ENCODE measurements at regions not wholly inside any gene's neighbourhood (a gene's known extent, or its start where the extent isn't known, plus 50 kb on each side); places are given as distances from the start of the nearest gene placed in this dataset.
"Not testable (repeated sequence)": the region's sequence is repeated elsewhere in the genome, so short reads cannot be mapped to it uniquely, and the experiment has no call there.

DNA sequence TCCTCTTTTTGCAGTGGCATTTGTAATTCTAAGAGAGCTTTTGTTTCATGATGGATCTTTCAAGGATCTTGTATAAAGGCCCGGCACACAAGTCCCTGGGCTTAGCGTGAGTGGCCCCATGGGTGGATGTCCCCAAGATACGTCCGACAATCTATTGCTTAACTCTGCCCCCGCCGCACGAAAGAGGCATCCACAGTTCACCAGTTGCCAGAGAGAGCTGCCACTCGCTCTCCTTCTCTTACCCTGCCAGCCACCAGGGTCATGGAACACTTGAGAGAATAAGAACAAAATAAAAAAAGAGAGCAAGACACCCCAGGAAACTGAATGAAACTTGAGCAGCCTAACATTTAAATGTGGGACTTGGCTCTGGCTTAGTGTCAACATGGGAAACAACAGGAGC is 92.3 kb downstream of the CTAGE1 start:
- no peak for DNase-seq

DNA sequence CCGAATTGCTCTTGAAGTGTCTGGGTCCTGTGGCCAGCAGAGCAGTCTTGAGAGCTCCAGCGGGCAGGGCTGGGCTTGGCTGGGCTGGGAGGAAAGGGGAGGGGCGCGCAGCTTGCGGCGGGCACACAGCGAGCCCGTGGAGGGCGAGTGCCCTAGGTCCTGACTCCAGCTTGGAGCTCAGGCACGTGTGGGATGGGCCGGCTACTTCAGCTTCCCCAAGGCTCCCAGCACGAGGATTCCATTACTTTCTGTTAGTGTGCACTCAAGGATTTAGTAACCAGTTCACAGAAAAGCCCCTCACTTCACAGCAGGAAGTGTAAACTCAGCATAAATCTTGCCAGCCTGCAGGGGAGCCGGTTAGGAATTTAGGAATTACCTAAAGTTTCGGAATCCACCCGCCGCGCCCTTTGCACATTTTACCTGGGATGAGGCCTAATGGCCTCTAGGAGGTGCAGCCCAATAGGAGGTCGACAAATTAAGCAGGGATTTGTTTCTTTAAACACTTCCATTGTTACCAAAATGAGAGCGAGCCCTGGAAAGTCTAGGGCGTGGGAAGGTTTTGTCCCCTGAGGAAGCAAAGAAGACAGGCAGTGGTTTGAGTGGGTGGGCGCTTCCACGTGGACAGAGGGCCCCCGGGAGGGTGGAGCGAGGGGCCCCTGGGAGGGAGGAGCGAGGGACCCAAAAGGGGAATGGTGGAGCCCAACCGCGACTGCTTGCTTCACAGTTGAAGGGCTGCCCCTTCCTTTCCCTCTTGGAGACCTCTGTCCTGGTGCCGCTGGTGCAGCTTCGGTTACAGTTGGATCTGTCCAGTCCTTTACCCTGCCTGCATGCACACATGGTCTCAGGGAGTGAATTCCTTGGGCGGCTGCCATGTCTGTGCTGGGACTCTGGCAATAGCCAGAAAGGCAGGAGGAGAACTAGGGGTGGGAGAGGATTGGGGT is 93.3 kb downstream of the CTAGE1 start:
- DNase-seq: no peak

DNA sequence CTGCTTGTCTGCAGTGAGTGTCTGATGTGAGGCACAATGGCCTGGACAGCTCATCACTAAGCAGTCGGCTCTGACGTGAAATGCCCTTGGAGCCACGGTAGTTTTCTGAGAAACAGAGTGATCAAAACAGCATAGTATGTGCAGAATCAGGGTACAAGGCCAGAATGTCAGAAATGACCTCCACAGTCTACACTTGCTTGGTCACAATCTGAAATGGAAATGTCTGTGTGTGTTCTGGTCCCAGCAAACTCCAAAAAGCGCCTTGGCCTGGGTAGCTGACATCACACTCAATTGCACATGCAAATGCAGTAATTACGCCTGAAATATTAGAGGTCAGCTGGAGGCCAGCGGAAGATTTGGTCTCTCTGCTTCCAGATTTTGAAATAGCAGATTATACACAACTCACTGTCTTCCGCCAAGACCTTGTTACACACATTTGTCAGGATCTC is 95.4 kb downstream of the CTAGE1 start:
- DNase-seq: no peak

DNA sequence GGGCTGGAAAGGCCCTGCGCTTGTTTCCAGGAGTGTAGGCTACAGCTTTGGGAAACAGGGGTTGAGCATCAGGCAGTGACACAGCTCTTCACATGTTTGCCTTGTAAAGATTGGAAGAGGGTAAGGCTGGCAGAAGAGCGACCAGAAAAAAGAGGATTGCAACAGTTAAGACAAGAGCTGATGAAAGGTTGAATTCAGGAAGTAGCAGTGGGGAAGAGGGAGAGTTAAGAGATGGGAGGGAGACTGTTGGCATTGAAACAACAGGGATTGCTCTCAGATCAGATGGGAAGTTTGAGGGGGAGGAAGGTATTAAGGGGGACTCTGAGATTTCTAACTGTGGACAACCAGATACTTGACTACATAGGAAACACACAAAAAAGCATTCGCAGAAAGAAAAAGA is 96.9 kb downstream of the CTAGE1 start:
- DNase-seq: no peak

DNA sequence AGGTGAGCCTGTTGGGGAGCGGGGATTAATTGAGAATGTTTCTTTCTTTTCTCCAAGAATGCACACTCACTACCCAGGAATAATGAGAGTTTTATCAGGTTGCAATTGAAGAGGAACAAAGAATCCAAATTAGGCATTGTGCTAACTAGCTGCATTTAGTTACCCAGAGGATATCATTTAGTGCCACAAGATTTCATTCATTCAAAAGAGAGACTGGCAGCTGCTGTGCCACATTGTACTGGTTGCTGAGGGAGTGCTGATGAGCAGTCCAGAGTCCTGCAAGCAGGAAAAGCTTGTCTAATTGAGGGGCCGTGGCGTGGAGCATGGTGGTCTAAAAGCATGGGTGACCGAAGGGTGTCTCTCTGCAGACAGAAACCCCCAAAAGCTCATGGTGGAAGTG is 97.6 kb downstream of the CTAGE1 start:
- no peak for DNase-seq

DNA sequence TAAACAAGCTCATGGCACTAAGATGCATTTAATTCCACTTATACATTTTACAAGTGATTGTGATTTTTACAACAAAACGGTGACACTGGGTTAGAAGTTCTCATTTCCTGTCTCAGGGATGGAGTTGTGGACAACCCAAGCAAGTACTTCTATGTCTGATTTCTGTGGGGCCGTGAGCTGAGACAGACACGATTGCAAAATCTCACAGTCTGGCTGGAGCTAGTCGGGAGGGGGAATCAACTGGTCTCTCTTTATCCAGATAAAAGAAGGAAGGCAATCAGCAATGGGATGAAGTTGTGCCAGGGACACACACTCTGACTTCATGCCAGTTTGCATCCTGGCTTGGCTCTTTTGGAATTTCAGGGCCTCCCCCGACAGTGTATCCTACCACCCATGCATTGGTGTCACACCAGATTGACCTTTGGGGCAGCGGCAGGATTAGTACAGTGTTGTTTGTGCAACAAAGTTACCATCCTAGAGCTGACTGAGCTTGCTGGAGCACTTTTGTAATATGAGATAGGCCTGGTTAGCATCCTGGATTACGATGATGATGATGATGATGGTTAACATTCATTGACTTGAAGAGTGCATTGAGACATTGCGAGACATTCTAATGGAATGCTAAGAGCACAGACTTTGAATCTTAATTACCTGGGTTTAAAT is 98.8 kb downstream of the CTAGE1 start:
- no peak for DNase-seq

DNA sequence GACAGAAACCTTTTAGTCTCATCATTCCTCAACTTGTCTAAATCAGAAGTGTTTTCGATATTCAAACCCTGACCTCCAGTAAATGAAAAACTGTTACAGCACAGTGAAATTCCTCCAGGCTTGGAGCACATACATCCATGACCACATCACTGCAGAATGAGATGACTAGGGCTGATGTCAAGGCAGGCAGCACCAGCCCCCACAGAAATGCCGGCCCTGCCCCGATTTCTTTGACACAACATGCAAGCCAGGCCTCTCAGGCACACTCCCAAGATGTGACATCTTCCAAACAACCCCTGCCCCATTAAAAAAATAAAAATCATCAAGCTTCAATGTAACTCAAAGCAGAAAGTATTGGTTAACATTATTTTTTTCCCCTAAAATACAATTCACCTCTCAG is 103.3 kb downstream of the CTAGE1 start:
- no peak for DNase-seq

DNA sequence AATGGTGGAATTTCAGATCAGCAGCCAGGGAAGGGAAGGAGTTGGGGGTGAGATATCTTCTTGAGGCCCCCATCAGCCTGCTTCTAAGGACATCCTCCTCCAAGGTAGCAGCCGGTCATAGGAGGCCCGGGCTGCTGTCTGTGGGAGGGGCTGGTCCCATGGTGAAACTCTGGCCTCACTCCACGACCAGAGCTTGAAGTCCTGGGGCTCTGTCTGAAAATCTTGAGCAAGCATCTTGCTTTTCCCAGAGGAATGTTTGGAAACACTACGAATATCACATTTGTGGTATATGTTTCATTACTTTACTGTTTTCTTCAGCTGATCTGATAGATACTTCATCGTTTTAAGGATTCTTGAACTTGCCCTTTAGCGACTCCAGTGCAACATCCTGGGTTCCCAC is 103.7 kb downstream of the CTAGE1 start:
- DNase-seq: no peak

DNA sequence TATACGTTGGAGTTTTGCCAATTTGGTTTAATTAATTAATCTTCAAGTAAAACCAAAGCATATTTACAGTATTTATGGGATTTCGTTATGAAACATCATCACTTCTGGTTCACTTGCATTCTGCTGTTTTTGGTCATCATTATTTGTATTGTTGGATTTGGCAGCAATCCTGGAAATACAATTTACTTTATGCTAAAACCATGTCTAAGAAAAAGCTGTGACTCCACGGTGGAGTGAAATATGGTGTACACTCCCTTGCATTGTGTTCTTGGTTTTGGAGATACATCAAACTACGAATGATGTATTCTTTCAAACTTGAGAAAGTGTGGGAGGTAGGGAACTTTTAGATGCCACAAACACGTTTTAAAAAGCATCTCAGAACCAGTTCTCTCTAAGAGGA is 106.4 kb downstream of the CTAGE1 start:
- no peak for DNase-seq

DNA sequence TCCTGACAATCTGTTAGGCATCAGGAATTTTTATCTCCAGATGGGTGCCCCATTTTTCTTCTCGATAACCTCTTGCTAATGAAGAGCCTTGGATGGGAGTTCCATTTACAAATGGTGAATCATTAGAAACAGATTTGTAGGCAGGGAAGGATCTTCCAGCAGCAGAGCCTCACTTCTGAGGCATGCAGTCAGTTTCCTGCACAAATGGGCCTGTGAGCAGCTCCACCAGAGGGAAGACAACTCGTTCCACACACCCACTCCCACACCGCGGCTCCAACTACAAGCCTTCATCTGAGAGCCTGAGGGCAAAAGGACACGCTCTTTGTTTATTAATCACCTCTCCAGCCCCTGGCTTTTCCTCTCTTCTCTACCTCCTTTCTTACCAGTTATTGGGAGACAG is 108.5 kb downstream of the CTAGE1 start:
- no peak for DNase-seq

DNA sequence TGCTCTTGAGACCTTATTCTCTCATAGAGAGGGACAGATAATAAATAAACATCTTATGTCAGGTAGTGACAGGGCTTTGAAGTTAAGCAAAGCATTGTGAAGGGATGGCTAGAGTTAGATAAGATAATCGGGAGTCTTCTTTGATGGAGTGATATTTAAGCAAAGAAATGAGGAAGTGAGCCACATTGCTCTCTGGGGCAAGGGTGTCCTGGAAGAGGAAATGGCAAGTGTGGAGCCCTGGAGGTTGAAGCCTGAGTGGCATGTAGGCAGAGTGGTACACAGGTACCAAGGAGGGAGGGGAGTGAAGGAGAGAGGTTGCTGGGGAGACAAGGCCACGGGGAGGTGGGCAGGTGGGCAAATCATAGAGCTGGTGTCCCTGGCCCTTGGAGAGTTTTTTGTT is 110.2 kb downstream of the CTAGE1 start:
- no peak for DNase-seq

DNA sequence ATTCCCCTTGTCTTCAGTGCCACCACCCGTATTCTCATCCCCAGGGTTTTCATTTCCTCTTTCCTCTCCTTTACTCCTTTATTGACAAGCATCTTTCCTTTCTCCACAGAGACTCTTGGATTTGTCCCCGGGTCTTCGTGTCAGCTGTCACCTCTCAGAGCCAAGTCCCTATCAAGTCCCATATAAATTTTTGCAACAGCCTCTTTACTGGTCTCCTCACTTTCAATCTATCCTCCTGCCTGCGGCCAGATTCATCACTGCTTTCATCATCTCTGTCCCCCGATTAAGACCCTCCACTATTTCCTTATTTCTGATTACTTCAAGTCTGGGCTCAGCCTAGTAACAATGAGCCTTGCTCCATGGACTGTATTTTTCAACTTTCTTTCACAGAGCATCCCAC is 113.8 kb downstream of the CTAGE1 start:
- DNase-seq: no peak

DNA sequence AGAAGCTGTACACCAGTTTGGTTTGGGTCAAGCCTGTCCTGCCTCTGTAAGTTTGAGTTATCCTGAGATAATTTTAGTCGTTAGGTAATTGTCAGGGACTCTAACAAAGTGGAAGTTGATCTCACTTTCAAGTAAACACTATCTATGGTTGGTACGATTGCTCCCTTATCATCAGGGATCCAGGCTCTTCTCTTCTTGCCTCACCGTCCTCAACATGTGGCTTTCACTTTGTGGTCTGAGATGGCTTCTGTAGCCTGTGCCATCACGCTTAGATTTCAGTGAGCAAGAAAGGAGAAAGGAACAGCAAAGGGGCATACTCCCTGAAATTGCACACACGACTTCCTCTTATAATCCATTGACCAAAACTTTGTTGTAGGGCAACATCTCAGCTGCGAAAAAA is 115.6 kb downstream of the CTAGE1 start:
- no peak for DNase-seq

DNA sequence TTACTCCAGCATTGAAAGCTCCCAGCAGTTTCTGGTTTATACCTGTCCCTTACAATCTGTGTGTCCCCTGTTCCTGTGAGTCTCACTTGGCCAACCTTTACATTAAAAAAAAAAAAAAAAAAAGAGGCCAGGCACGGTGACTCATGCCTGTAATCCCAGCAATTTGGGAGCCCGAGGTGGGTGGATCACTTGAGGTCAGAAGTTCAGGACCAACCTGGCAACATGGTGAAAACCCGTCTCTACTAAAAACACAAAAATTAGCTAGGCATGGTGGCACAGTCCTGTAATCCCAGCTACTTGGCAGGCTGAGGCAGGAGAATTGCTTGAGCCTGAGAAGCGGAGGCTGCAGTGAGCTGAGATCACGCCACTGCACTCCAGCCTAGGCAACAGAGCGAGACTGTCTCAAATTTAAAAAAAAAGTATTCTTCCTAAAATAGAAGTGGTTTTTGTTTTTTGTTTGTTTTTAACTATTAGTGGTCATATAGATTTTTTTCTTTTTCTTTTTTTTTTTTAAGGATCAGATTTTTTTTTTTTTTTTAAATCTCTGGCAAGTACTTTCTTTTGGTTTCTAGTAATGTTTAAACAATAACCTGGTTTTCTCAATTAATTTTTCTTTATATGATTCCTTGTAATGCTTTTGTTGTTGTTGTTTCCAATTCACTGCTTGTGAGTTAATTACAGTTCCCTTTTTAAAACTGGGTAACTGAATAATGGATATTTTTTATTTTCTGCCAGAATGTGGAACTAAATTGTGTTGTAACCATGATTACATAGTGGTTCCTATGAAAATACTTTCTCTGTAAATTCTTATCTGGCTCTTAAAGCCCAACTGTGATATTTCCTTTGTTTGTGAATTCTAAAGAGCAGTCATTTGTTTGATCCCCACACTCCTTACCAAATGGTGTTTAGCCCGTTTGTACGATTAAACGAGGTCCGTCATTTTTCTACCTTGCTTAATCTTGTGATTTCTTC is 116.8 kb downstream of the CTAGE1 start:
- DNase-seq: no peak

DNA sequence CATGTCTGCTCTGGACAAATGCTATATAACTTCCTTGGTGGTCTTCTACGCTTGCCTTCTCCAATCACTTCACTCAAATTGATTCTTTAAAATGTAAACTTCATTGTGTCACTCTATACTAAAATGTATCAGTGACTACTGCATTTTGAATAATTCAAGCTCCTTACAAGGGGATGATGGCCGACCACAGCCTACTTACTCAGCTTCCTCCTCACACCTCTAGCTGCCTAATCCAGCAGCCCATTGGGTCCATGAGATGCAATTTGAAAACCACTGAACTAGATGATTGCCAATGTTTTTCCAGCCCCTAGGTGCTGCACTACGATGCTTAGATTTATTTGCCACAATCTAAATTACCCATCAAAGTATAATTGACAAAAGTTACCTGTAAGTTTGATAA is 120.7 kb downstream of the CTAGE1 start:
- no peak for DNase-seq

DNA sequence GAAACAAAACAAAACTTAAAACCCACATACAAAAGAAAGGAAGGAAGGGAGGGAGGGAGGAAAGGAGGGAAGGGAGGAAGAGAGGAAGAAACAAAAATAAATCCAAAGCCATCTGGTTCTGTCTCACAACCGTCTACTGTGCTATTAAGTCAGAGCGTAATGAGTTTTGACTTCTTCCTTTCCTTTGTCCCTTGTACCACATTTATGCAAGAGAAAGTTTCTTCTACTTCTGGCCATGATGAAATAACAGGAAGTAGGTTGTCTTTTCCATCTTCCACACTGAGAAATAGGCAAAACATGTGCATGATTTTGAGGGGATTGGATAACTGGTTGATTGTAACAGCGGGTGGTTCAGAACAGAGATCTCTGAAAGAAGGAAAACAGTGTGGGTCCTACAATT is 121.4 kb downstream of the CTAGE1 start:
- DNase-seq: no peak

DNA sequence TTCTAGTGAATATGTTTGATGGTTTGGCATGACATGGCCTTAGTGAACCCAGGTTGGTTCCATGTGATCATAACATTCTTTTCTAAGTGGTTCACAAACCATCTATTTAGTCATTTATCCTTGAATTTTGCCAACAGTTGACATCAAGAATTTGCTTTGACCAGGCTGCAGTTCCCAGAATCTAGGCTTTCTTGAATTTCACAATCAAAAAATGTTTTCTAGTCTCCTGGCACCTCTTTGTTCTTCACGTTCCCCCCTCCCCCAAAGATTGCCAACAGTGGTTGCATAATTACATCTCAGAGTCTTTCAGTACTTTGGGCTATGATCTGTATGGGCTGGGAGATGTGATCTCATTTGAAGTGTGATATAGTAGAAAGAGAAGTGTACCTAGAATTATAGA is 124.0 kb downstream of the GATA6 start:
- no peak for DNase-seq

DNA sequence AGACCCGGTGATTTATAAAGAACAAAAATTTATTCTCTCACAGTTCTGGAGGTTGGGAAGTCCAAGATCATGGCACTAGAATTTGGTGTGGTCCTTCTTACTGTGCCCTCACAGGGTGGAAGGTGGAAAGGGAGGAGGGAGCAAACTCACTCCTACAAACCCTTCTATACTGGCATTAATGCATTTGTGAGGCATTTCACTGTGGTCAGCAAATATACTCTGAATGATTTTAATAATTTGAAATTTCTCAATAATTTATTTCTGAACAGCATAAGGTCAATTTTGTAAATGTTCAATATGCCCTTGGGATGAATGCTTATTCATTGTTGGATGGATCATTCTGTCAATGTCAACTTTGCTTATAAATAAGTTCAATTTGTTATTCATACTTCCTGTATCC is 120.6 kb downstream of the GATA6 start:
- DNase-seq: no peak

DNA sequence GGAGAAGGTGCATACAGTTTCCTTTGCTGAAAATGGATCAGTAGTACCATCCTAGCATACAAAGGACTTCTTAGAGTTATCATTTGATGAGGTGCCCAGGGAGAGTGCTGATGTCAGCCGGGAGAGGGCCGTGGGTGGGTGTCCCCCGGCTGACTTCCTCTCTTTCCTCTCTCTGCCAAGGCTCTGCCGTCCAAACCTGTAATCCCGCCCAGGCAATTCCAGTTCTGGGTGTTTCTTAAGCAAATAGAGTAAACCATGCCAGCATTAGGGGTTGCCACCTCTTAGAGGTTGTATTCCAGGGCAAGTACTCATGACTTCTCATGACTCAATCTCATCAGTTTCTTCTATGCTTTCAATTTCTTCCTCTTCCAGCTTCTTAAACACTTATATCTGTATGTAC is 117.2 kb downstream of the GATA6 start:
- no peak for DNase-seq

DNA sequence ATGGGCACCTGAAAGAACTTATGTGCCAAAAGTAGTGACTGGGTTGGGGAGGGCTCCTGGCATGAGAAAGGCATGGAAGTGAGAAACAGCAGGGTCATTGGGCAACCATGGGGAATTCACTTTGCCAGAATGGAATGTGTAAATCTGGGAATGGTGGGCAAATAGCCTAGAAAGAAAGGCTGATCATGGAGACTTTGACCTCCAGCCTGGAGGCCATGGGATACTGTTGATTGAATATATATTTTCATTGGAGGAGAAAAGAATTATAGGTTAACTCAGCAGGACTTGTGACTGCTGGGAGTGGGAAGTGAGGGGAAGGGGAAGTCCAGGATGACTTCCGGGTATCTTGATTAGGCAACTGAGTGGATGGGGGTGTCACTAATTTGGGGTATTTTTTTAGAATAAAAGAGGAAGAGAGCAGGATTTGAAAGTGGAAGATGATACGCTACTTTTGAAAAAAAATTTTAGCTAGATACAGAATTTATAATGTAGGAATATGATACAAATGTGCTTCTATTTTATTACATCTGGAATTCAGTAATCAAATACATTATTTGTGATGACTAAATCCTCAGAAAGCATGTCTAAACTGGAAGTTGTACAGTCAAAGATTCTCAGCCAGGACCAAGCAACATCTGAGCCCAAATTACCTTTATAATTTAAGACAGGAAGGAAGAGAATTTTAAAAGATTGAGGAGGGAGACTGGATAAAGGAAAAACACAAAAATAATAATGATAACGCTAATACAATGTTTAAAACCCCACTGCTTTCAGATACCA is 116.2 kb downstream of the GATA6 start:
- peak; percentile 11 for DNase-seq

DNA sequence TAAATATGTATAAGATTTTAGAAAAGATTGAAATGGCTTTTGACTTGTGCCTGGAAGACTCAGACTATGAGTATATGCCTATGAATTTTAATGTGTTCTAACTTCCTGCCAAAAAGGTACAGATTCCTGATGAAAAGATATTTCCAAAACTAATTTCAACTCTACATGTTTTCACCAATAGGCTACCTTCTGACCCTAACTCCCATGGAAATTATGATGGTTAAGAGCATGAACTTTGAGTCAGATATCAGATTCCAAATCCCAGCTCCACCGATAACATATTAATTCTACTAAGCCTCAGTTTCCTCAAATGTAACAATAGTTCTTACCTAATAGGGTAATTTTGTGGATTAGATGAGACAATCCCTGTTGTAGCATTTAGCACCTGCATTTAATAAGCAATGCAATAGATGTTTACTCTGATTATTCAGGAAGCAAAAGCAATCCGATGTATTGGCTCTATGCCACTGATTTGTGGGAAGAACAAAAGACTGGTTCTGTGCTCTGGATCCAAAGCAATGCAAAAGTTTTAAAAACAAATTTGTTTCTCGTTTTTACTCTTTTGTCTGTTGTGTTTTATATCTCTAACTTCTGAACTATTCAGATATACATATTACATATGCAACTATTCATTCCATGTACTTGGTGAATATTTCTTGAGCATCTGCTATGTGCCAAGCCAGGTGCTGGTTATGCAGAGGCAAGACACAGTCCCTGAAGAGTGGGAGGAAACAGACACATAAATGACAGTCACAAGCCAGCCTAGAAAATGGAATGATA is 115.4 kb downstream of the GATA6 start:
- DNase-seq: no peak

DNA sequence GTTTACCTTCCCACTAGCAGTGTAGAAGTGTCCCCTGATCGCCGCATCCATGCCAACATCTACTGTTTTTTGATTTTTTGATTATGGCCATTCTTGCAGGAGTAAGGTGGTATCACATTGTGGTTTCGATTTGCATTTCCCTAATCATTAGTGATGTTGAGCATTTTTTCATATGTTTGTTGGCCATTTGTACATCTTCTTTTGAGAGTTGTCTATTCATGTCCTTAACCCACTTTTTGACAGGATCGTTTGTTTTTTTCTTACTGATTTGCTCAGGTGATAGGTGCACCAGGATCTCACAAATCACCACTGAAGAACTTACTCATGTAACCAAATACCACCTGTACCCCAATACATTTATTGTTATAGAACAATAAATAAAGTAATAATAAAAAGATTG is 114.5 kb downstream of the GATA6 start:
- DNase-seq: not testable (repeated sequence)

Measured in CD4-positive, alpha-beta T cell treated with Interferon gamma for 1 hour (primary cell).